Skeletal muscle tissue (tissue), 3 donors: ENCODE measurements at regions not wholly inside any gene's neighbourhood (a gene's known extent, or its start where the extent isn't known, plus 50 kb on each side); places are given as distances from the start of the nearest gene placed in this dataset.

ENCODE experiments used
- H3K27ac ChIP-seq: one replicate; pipeline ENCODE4 v1.7.0; 2013; ENCODE audit warnings: mild to moderate bottlenecking, low read depth, low read length, inconsistent platforms
- H3K27me3 ChIP-seq, 3 donors: one replicate each; pipeline ENCODE4 v1.7.0; 2013; ENCODE audit warnings: low read length in 3 of 3; ENCODE audit not compliant: control insufficient read depth in 3 of 3, insufficient read depth in 3 of 3
- H3K36me3 ChIP-seq, 3 donors: one replicate each; pipeline ENCODE4 v1.7.0; 2013; ENCODE audit warnings: low read length in 3 of 3; ENCODE audit not compliant: control insufficient read depth in 3 of 3, insufficient read depth in 3 of 3
- H3K4me1 ChIP-seq, 3 donors: one replicate each; pipeline ENCODE4 v1.7.0; 2013; ENCODE audit warnings: low read length in 3 of 3, mild to moderate bottlenecking in 3 of 3; ENCODE audit not compliant: control insufficient read depth in 3 of 3, insufficient read depth in 3 of 3
- H3K4me3 ChIP-seq, 3 donors: one replicate each; pipeline ENCODE4 v1.7.0; 2013; ENCODE audit warnings: low read length in 3 of 3
- H3K9ac ChIP-seq, 3 donors: one replicate each; pipeline ENCODE4 v1.7.0; 2013; ENCODE audit warnings: low read length in 3 of 3, mild to moderate bottlenecking in 3 of 3, moderate library complexity in 2 of 3, low read depth in 1 of 3
- H3K9me3 ChIP-seq, 3 donors: one replicate each; pipeline ENCODE4 v1.7.0; 2013; ENCODE audit warnings: low read length in 3 of 3; ENCODE audit not compliant: control insufficient read depth in 3 of 3
- donor health status: Osteomylitis.

GRCh38 chr2:9065901-9066300 lies 62.4 kb upstream of the MBOAT2 start:
- Histone ChIP-seq H3K4me3 (no peak overlapping the region), H3K36me3 (no peaks in the 10 kb centered on the region), H3K27ac (no peak overlapping the region), H3K4me1 (no peaks in the 10 kb centered on the region), H3K27me3 (no peaks in the 10 kb centered on the region), H3K9ac (no peak overlapping the region), H3K9me3 (peaks cover 6 to 16% (median 8%) of the 10 kb centered on the region in 3 donors)

GRCh38 chr2:9063023-9063606 lies 59.6 kb upstream of the MBOAT2 start:
- Histone ChIP-seq H3K9me3 (peaks cover 6 to 11% (median 8%) of the 10 kb centered on the region in 3 donors), H3K27ac (no peak overlapping the region), H3K9ac (no peak overlapping the region), H3K27me3 (no peaks in the 10 kb centered on the region), H3K36me3 (no peaks in the 10 kb centered on the region), H3K4me3 (no peak overlapping the region), H3K4me1 (no peaks in the 10 kb centered on the region)

GRCh38 chr2:9060819-9061218 lies 57.3 kb upstream of the MBOAT2 start:
- no peaks in the 10 kb centered on the region for H3K27me3 ChIP-seq
- H3K9me3 ChIP-seq = peaks cover 0 to 4% (median 2%) of the 10 kb centered on the region in 3 donors
- H3K9ac ChIP-seq = no peak overlapping the region
- H3K36me3 ChIP-seq = no peaks in the 10 kb centered on the region
- H3K27ac ChIP-seq = no peak overlapping the region
- no peak overlapping the region for H3K4me3 ChIP-seq
- H3K4me1 ChIP-seq = no peaks in the 10 kb centered on the region

GRCh38 chr2:9057939-9058761 lies 54.7 kb upstream of the MBOAT2 start:
- no peak overlapping the region for H3K4me3 ChIP-seq
- no peak overlapping the region for H3K9ac ChIP-seq
- H3K27ac ChIP-seq = no peak overlapping the region
- no peaks in the 10 kb centered on the region for H3K36me3 ChIP-seq
- no peaks in the 10 kb centered on the region for H3K9me3 ChIP-seq
- H3K27me3 ChIP-seq = no peaks in the 10 kb centered on the region
- no peaks in the 10 kb centered on the region for H3K4me1 ChIP-seq

- H3K27ac ChIP-seq = no peak overlapping the region
- no peaks in the 10 kb centered on the region for H3K4me1 ChIP-seq
Measured at GRCh38 chr2:9055471-9055870, 52.0 kb upstream of the MBOAT2 start.

GRCh38 chr2:9053534-9053931 lies 50.0 kb upstream of the MBOAT2 start:
- Histone ChIP-seq H3K27ac (no peak overlapping the region), H3K9ac (no peak overlapping the region)

More at GRCh38 chr2:9055471-9055870, 52.0 kb upstream of the MBOAT2 start:
- Histone ChIP-seq H3K27me3 (no peaks in the 10 kb centered on the region), H3K9me3 (no peaks in the 10 kb centered on the region), H3K4me3 (no peak overlapping the region), H3K9ac (no peak overlapping the region), H3K36me3 (no peaks in the 10 kb centered on the region)

More at GRCh38 chr2:9053534-9053931, 50.0 kb upstream of the MBOAT2 start:
- H3K36me3 ChIP-seq = no peaks in the 10 kb centered on the region
- H3K27me3 ChIP-seq = no peaks in the 10 kb centered on the region
- H3K4me3 ChIP-seq = no peak overlapping the region
- no peaks in the 10 kb centered on the region for H3K9me3 ChIP-seq
- no peaks in the 10 kb centered on the region for H3K4me1 ChIP-seq
